Neuronal stem cell (in vitro differentiated cells): ENCODE measurements at regions not wholly inside any gene's neighbourhood (a gene's known extent, or its start where the extent isn't known, plus 50 kb on each side); places are given as distances from the start of the nearest gene placed in this dataset.

ENCODE experiments used
- DNase-seq: peaks from one replicate; pipeline ENCODE4 v3.0.0-alpha.2; 2013; ENCODE audit warnings: low spot score
- H2AFZ ChIP-seq: one replicate; pipeline ENCODE4 v1.6.1; 2013; ENCODE audit warnings: mild to moderate bottlenecking, low read length, inconsistent platforms
- H2AK5ac ChIP-seq: 2 replicates; pipeline ENCODE4 v1.6.1; 2013; ENCODE audit warnings: low read depth, mild to moderate bottlenecking, inconsistent platforms, low read length, moderate library complexity, mixed read lengths
- H2BK120ac ChIP-seq: 2 replicates; pipeline ENCODE4 v1.6.1; 2013; ENCODE audit warnings: low read depth, mild to moderate bottlenecking, inconsistent platforms, low read length, moderate library complexity, mixed read lengths
- H2BK12ac ChIP-seq: one replicate; pipeline ENCODE4 v1.6.1; 2013; ENCODE audit warnings: low read length, inconsistent platforms
- H2BK15ac ChIP-seq: 2 replicates; pipeline ENCODE4 v1.6.1; 2013; ENCODE audit warnings: mild to moderate bottlenecking, low read length, inconsistent platforms, mixed read lengths
- H2BK5ac ChIP-seq: one replicate; pipeline ENCODE4 v1.6.1; 2013; ENCODE audit warnings: inconsistent platforms, mild to moderate bottlenecking, low read length, moderate library complexity
- H3K14ac ChIP-seq: one replicate; pipeline ENCODE4 v1.6.1; 2013; ENCODE audit warnings: low read length, inconsistent platforms
- H3K18ac ChIP-seq: 2 replicates; pipeline ENCODE4 v1.6.1; 2013; ENCODE audit warnings: low read length, inconsistent platforms
- H3K23ac ChIP-seq: 2 replicates; pipeline ENCODE4 v1.6.1; 2013; ENCODE audit warnings: low read depth, mild to moderate bottlenecking, mixed read lengths, low read length, inconsistent platforms; ENCODE audit not compliant: poor library complexity
- H3K27ac ChIP-seq: replicated peaks from 3 replicates; pipeline ENCODE4 v1.5.1; 2013; ENCODE audit warnings: low read length, inconsistent platforms
- H3K27me3 ChIP-seq, 3 experiments: 2 replicates each; pipeline ENCODE4 v1.6.1; 2013; ENCODE audit warnings: low read length in 3 of 3, mild to moderate bottlenecking in 2 of 3, inconsistent platforms in 1 of 3, low read depth in 1 of 3, mixed read lengths in 1 of 3, moderate library complexity in 1 of 3; ENCODE audit not compliant: control insufficient read depth in 3 of 3, insufficient read depth in 3 of 3
- H3K36me3 ChIP-seq, 2 donors: replicated peaks in 1 of 2; 2 replicates each; pipeline ENCODE4 v1.6.1; 2013; ENCODE audit warnings: low read length in 2 of 2; ENCODE audit not compliant: control insufficient read depth in 2 of 2, insufficient read depth in 2 of 2
- H3K4ac ChIP-seq: 2 replicates; pipeline ENCODE4 v1.6.1; 2013; ENCODE audit warnings: inconsistent platforms, mild to moderate bottlenecking, low read length, moderate library complexity
- H3K4me1 ChIP-seq, 2 donors: 1 replicate in 1 of 2; 2 replicates in 1 of 2; pipeline ENCODE4 v1.6.1; 2013; ENCODE audit warnings: low read length in 2 of 2, low read depth in 1 of 2; ENCODE audit not compliant: control insufficient read depth in 2 of 2, insufficient read depth in 1 of 2
- H3K4me2 ChIP-seq: one replicate; pipeline ENCODE4 v1.6.1; 2013; ENCODE audit warnings: mild to moderate bottlenecking, low read length, inconsistent platforms; ENCODE audit not compliant: insufficient read depth, poor library complexity, severe bottlenecking
- H3K4me3 ChIP-seq, 2 donors: 2 replicates each; pipeline ENCODE4 v1.5.1; 2013; ENCODE audit warnings: low read length in 2 of 2, mild to moderate bottlenecking in 2 of 2, inconsistent platforms in 1 of 2, moderate library complexity in 1 of 2
- H3K79me1 ChIP-seq: one replicate; pipeline ENCODE4 v1.6.1; 2013; ENCODE audit warnings: low read depth, mild to moderate bottlenecking, inconsistent platforms, low read length, moderate library complexity
- H3K9ac ChIP-seq: one replicate; pipeline ENCODE4 v1.6.1; 2013; ENCODE audit warnings: mild to moderate bottlenecking, low read depth, low read length, inconsistent platforms; ENCODE audit not compliant: poor library complexity
- H3K9me3 ChIP-seq, 2 donors: replicated peaks in 1 of 2; 2 replicates each; pipeline versions ENCODE3 to v1.6.1; 2013; ENCODE audit warnings: low read length in 2 of 2, mild to moderate bottlenecking in 2 of 2, inconsistent platforms in 1 of 2, low read depth in 1 of 2, mixed read lengths in 1 of 2, moderate library complexity in 1 of 2; ENCODE audit not compliant: control insufficient read depth in 2 of 2, insufficient read depth in 1 of 2
- H4K8ac ChIP-seq: one replicate; pipeline ENCODE4 v1.6.1; 2013; ENCODE audit warnings: low read depth, mild to moderate bottlenecking, inconsistent platforms, low read length, moderate library complexity
- H4K91ac ChIP-seq: one replicate; pipeline ENCODE4 v1.6.1; 2013; ENCODE audit warnings: low read length, low read depth, mild to moderate bottlenecking, inconsistent platforms; ENCODE audit not compliant: poor library complexity
- WGBS, 2 donors: extraction: QIAGEN DNeasy Blood & Tissue Kit; methylation state at CpG; one replicate each; pipeline ENCODE4 v1.1.7; 2013; ENCODE audit warnings: missing lambda C conversion rate in 2 of 2, mixed read lengths in 1 of 2; ENCODE audit not compliant: insufficient read length in 2 of 2, insufficient replicate concordance in 1 of 2; ENCODE audit errors: extremely low coverage in 2 of 2; 5-methylcytosine and 5-hydroxymethylcytosine counted together

DNA sequence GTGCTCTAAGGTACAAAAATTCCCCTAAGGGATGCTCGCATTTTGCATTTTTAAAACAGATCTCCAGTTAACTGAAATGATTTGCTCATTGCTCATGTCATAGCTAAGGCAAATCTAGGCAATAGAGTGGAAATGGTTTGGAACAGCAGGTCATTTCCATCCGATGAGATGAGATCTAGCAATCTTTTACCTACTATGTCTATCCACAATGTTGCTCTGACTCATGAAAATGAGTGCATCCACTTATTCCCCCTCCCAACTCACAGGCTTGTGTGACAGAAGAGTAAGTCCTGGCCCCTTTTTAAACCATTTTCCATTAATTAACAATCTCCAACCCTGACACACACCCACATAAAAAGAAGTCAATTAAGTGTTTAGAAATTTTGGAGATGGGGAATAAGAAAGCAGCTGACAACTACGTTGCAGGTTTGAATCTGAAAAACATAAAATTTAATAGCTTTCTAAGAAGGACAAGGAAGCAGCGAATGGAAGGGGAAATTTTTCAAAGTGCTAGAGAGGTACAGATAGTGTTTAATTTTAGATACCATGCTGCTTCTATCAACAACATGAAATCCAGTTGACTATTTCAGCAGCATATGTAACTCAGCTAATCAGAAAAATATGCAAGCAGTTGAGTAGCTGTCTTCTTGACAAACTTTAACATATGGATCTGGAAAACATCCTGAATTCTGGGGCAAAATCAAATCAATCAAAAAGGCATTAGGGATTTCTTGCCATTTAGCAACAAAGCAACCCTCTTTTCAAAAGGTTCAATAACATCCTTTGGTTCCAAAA, 112.0 kb downstream of the TMCO5A start:
- no peak overlapping the region for H3K4me2 ChIP-seq
- H3K14ac ChIP-seq, result no peak overlapping the region
- H3K4ac ChIP-seq, result no peak overlapping the region
- H2BK12ac ChIP-seq, result no peak overlapping the region
- no peak overlapping the region for H3K9ac ChIP-seq
- peaks cover 0 to 23% of the 10 kb centered on the region in 2 donors for H3K4me1 ChIP-seq
- no peak overlapping the region for H3K18ac ChIP-seq
- H2BK120ac ChIP-seq, result no peak overlapping the region
- H3K9me3 ChIP-seq, result peaks cover 0 to 12% of the 10 kb centered on the region in 2 donors
- H3K79me1 ChIP-seq, result no peaks in the 10 kb centered on the region
- DNase-seq, result no peak
- H3K23ac ChIP-seq, result no peak overlapping the region
- H3K36me3 ChIP-seq, result no peaks in the 10 kb centered on the region
- H3K27me3 ChIP-seq, result no peaks in the 10 kb centered on the region
- no peak overlapping the region for H2BK5ac ChIP-seq
- H4K8ac ChIP-seq, result no peak overlapping the region
- no CpG with 5 or more reads among the region's 4 CpGs for WGBS, 2 donors
- H4K91ac ChIP-seq, result no peak overlapping the region
- H3K4me3 ChIP-seq, result no peak overlapping the region
- H3K27ac ChIP-seq, result no peak overlapping the region
- no peak overlapping the region for H2AFZ ChIP-seq
- H2BK15ac ChIP-seq, result no peak overlapping the region
- no peak overlapping the region for H2AK5ac ChIP-seq

DNA sequence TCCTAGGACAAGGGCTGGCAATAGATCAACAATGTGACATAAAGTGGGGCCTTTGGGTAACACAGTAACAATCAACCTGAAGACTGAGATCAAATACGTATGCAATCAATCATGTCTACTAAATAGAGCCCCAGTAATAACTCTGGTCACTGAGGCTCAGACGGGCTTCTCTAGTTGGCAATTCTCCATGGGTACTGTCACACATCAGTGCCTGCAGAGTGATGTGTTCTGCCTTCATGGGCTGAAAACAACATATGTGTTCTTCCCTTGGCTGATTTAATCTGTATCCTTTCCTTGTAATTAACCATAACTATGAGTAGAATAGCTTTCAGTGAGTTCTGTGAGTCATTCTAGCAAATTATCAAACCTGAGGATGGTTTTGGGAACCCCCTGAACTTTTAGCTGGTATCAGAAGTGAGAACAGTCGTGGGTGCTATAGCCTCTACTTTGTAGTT, 113.6 kb downstream of the TMCO5A start:
- Histone ChIP-seq H3K4me3 (no peak overlapping the region), H3K9me3 (peaks cover 0 to 12% of the 10 kb centered on the region in 2 donors), H3K18ac (no peak overlapping the region), H2AK5ac (no peak overlapping the region), H2BK15ac (no peak overlapping the region), H3K14ac (no peak overlapping the region), H3K79me1 (no peaks in the 10 kb centered on the region), H3K27me3 (no peaks in the 10 kb centered on the region), H3K36me3 (no peaks in the 10 kb centered on the region), H4K8ac (no peak overlapping the region), H3K9ac (no peak overlapping the region), H3K27ac (no peak overlapping the region), H3K4ac (no peak overlapping the region), H2AFZ (no peak overlapping the region), H2BK5ac (no peak overlapping the region), H2BK12ac (no peak overlapping the region), H3K4me2 (no peak overlapping the region), H3K23ac (no peak overlapping the region), H4K91ac (no peak overlapping the region), H3K4me1 (peaks cover 0 to 17% of the 10 kb centered on the region in 2 donors), H2BK120ac (no peak overlapping the region)
- DNase-seq, result no peak
- WGBS, 2 donors, result no CpG with 5 or more reads among the region's 3 CpGs

DNA sequence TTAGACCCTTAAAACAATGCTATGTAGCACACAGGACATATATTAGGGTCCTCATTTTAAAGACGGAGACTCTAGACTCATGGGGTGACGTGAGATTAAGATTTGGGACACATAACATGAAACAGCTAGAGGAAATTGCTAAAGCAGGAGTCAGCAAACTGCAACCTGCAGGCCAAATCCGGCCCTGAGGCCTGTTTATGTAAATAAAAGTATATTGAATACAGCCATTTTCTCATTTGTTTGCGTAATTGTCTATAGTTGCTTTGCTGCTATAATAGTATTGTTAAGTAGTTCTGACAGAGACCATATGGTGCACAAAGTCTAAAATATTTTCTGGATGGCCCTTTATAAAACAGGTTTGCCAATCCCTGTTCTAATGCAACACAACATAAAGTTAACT, 115.5 kb downstream of the TMCO5A start:
- H2BK12ac ChIP-seq, result no peak overlapping the region
- H3K27ac ChIP-seq, result no peak overlapping the region
- no peak overlapping the region for H2AK5ac ChIP-seq

DNA sequence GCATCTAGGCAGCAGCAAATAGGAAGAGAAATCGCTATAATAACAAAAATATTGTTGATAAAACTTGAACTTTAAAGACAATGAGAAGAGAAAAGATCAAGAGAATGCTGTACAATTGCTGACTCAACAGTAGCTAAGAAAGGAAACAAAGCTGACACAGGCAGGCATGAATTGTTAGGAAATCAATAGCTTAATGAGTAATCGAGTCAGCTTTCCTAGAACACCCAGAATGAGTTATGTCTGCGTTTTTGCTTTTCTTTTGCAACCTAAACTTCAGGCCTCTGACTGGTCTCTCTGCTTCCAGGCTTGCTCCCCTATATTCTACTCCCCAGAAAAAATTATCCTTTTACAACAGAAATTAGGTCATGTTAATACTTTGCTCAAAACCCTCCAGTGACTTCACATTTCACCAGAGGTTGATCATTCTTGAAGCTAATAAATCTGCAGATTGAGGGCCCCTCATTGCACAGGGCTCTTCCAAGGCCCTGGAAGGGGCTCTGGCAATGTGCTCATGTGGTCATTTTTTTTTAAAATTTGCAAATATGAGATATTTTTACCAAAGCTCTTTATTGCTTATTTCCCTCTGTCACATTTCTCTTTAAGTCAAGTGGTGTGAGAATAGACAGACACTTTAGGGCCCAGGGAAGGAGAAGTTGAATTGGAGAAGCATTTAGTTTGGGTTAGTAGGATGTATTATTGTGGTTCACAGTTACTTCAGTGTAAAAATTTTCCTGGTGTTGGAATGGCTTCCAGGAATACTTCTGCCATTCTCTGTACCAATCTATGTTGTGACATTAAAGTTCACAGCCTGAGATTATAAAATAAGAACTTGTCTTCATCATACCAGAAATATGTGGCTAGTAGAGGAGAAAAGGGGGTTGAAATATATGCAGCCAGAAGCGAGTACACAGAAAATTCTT, 116.3 kb downstream of the TMCO5A start:
- no peak overlapping the region for H4K91ac ChIP-seq
- H3K9ac ChIP-seq, result no peak overlapping the region
- H3K4me3 ChIP-seq, result no peak overlapping the region
- H3K18ac ChIP-seq, result no peak overlapping the region
- no CpG with 5 or more reads among the region's 4 CpGs for WGBS, 2 donors
- no peak overlapping the region for H3K14ac ChIP-seq
- H2BK15ac ChIP-seq, result no peak overlapping the region
- H3K4me2 ChIP-seq, result no peak overlapping the region
- no peak overlapping the region for H3K23ac ChIP-seq
- H3K79me1 ChIP-seq, result no peaks in the 10 kb centered on the region
- no peak overlapping the region for H3K4ac ChIP-seq
- no peak overlapping the region for H4K8ac ChIP-seq
- H2BK12ac ChIP-seq, result no peak overlapping the region
- no peak overlapping the region for H2AK5ac ChIP-seq
- H2BK5ac ChIP-seq, result no peak overlapping the region
- H3K36me3 ChIP-seq, result no peaks in the 10 kb centered on the region
- H2BK120ac ChIP-seq, result no peak overlapping the region
- H2AFZ ChIP-seq, result peak overlapping the region; percentile 51
- peaks cover 0 to 17% of the 10 kb centered on the region in 2 donors for H3K4me1 ChIP-seq
- H3K9me3 ChIP-seq, result peaks cover 0 to 4% of the 10 kb centered on the region in 2 donors
- H3K27me3 ChIP-seq, result no peaks in the 10 kb centered on the region
- no peak overlapping the region for H3K27ac ChIP-seq
- DNase-seq, result no peak

More for the DNA sequence above, 115.5 kb downstream of the TMCO5A start:
- H3K4me1 ChIP-seq, result peaks cover 0 to 17% of the 10 kb centered on the region in 2 donors
- H3K36me3 ChIP-seq, result no peaks in the 10 kb centered on the region
- no peak overlapping the region for H2BK15ac ChIP-seq
- H3K4ac ChIP-seq, result no peak overlapping the region
- H3K27me3 ChIP-seq, result no peaks in the 10 kb centered on the region
- no peak overlapping the region for H3K14ac ChIP-seq
- no peak overlapping the region for H2BK120ac ChIP-seq
- no peak overlapping the region for H3K18ac ChIP-seq
- H2BK5ac ChIP-seq, result no peak overlapping the region
- H4K8ac ChIP-seq, result no peak overlapping the region
- DNase-seq, result no peak
- H3K23ac ChIP-seq, result no peak overlapping the region
- no peak overlapping the region for H4K91ac ChIP-seq
- no peak overlapping the region for H3K4me2 ChIP-seq
- no peak overlapping the region for H3K4me3 ChIP-seq
- H3K9ac ChIP-seq, result no peak overlapping the region
- WGBS, 2 donors, result no CpG with 5 or more reads among the region's 4 CpGs
- no peaks in the 10 kb centered on the region for H3K79me1 ChIP-seq
- H2AFZ ChIP-seq, result no peak overlapping the region
- H3K9me3 ChIP-seq, result peaks cover 0 to 9% of the 10 kb centered on the region in 2 donors
